Mammary epithelial cell (primary cell): ENCODE measurements at regions not wholly inside any gene's neighbourhood (a gene's known extent, or its start where the extent isn't known, plus 50 kb on each side); places are given as distances from the start of the nearest gene placed in this dataset.

Experiments used
- CTCF ChIP-seq, 2 donors: IDR thresholded peaks in 1 of 2; conservative IDR thresholded peaks in 1 of 2; 2 replicates each; pipeline ENCODE4 v1.5.1; 2011 to 2012; ENCODE audit warnings: inconsistent platforms in 2 of 2, low read length in 2 of 2, mild to moderate bottlenecking in 2 of 2, control low read depth in 1 of 2, low read depth in 1 of 2; ENCODE audit not compliant: insufficient read depth in 1 of 2; ENCODE audit errors: extremely low read depth in 1 of 2
- EZH2 ChIP-seq: IDR thresholded peaks from 2 replicates; pipeline ENCODE4 v1.6.1; 2012; ENCODE audit warnings: low read length, inconsistent platforms, borderline replicate concordance

GRCh38 chrX:39909996-39910395, 187.8 kb downstream of the BCOR start:
- TF ChIP-seq CTCF (conservative IDR thresholded peaks at IDR 0.05 in 1 of 2, IDR thresholded peaks at IDR 0.05 in 1 of 2; ENCODE audit: extremely low read depth in 1 of 2, insufficient read depth in 1 of 2, low read depth in 1 of 2, low read length in 2 of 2) (no peak), EZH2 (no peak)
